NCI-H226 (cell line): ENCODE measurements at regions not wholly inside any gene's neighbourhood (a gene's known extent, or its start where the extent isn't known, plus 50 kb on each side); places are given as distances from the start of the nearest gene placed in this dataset.
"Not testable (repeated sequence)": the region's sequence is repeated elsewhere in the genome, so short reads cannot be mapped to it uniquely, and the experiment has no call there.

ENCODE experiments used
- DNase-seq: peaks from one replicate; pipeline ENCODE4 v3.0.0-alpha.2; 2015

DNA sequence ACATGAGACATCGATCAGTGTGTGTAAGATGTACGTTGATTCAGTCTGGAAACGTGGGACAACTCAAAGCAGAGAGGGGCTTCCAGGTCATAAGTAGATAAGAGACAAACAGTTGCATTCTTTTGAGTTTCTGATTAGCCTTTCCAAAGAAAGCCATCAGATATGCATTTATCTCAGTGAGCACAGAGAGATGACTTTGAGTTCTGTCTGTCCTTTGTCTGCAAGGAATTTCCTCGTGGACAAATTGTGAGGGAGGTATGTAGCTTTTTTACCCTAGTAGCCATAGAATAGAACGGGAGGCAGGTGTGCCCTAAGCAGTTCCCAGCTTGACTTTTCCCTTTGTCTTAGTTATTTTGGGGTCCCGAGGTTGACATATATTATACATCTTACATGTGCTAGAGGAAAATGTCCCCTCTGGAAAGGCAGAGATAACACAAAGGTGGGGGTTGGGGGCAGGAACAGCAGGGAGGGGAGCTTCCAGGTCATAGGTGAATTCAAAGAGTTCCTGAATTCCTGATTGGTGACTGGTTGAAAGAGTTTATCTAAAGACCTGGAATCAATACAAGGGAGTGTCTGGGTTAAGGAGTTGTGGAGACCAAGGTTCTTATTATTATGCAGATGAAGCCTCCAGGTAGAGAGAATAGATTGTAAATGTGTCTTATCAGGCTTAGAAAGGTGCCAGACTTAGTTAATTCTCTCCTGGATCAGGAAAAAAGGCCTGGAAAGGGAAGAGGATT lies 237.0 kb downstream of the NFATC2 start:
- DNase-seq = no peak

DNA sequence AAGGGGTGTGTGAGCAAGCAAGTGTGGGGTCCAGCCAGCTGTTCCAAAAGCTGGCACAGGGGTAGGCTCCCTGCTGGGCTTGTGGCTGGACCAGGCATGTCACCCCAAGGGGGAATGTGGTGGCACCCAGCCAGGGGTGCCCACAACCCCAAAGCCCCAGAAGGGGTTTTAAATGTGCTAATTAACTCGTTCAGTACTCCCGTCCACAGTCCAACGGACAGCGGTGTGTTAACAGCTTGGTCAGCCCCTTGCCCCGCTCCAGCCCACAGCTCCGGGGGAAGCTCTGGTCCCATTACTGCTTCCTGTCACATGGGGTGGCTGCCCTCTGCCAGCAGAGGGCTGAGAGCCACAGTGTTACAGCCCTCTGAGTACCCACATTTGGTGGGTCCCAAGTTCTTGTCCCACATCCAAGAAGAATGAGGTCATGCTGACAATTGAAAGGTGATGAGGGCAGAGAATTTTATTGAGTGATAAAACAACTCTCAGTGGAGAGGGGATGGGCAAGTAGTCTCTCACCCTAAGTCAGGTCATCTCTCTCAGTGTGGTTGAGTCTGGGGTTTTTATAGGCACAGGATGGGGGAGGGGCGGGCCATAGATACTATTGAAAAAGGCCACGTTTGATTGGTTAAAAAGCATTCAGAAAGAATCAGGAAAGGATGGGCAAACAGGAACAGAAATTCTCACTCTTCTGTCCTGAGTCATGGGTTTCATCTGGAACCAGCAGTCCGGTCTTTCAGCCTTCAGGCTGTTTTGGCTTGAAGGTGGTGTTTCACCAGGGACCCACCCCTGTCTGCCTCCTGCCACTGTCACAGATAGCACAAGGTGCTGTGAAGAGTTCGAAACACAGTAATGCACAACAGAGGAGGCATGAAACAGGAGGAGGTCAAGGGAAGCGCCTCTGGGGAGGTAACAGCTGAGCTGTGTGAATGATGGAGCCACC lies 238.5 kb downstream of the NFATC2 start:
- no peak for DNase-seq

DNA sequence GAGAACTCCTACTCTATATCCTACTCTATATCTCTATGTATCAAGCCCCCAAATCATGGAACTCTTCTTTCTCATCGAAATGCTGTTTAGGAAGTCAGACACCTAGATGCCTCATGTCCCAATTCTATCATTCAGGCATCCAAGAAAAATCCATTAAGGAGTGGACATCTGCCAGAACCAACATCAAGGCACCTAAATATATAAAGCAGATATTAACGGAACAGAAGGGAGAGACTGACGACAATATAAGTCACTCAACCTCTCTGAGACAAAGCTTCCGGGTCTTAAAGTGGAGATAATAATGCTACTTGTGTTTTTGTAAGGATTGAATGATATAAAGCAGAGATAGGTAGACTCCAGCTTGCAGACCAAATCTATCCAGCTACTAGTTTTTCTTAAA lies 241.5 kb downstream of the NFATC2 start:
- DNase-seq = no peak

DNA sequence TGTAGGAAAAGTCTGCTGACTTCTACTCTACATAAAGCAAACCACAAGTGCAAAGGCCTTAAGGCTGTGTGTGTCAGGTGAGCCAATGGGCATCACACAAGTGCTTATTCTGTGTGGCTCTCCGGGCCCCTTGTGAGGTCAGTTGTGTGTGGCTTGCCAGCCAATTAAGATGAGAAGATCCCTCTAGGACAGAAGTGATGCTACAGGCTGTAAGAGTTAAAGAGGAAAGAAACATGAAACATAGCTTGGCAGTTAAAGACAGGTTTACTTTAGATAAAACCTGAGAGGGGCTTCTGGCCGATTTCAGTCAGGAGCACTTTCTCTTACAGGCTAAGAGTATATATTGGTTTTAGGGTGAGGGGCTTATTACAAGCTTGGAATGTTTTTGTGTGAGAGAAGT lies 242.4 kb downstream of the NFATC2 start:
- no peak for DNase-seq

DNA sequence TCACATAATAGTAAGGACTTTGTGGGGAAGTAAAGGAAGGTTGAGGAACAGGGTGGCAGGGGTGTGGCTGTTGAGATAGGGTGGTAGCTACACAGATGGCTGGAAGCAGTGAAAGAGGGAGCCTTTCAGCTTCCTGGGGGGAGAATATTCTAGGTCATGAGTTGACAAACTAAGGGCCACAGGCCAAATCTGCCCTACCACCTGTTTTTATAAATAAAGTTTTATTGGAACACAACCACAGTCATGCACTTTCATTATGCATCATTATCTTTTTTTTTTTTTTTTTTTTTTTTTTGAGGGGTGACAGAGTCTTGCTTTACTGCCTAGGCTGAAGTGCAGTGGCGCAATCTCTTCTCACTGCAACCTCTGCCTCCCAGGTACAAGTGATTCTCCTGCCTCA lies 243.1 kb downstream of the NFATC2 start:
- DNase-seq = no peak

DNA sequence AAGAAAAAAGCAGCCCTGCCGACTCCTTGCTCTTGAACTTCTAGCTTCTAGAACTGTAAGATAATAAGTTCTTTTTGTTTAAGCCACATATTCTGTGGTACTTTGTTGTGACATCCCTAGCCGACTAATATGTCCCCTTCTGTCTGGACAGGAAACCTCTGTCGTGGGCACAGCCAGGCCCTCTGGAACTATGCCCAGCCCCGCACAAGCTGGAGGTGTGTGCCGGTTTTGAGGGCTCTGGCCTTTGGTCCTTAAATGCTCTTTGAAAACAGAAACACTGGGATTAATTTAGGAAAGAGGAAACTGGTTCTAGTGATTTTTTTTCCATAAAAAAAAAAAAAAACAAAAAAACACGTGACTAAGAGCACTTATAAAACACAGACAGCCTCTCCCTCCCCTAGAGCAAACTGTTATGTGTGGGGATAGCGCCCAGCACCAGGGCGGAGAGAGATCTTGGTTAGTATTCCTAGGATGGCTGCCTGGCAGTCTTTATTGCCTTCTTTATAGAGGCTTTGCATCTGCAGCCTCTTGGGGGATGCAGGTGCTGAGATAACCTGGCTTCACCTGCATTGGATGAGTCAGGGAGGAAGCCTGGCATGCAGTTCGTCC lies 244.3 kb downstream of the NFATC2 start:
- DNase-seq = no peak

DNA sequence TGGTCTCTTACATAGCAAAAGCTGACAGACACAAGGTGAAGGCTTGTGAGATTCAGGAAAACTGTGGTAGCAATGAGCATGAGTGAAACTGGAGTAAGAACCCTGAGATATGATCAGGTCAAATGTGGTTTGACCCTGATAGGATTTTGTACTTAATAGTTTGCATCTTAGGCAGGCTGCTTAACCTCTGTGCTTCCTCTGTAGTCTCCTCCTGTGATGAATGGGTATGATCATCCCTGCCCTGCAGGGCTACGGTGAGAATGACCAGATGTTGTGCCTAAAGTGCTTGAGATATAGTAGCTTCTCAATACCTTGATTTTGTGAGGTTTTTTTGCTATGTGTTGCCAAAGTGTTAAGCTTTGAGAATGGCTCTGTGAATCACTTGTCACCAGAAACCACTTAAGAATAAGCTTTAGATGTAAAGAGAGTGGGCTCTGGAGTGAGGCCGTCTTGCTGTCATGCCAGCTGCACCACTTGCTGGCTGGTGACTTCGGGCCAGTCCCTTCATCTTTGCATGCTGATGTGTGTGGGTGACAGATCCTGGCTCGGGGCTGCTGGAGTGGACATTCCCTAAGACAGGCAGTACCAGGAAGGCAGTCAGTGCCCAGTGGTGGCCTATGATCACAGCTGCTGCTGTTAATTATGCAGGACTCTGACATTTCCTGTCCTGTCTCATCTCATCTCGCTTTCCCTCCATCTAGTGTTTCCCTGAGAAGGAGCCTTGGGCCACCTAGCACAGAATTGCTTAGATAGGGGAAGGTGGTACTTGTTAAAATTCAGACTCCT lies 254.7 kb downstream of the NFATC2 start:
- no peak for DNase-seq

DNA sequence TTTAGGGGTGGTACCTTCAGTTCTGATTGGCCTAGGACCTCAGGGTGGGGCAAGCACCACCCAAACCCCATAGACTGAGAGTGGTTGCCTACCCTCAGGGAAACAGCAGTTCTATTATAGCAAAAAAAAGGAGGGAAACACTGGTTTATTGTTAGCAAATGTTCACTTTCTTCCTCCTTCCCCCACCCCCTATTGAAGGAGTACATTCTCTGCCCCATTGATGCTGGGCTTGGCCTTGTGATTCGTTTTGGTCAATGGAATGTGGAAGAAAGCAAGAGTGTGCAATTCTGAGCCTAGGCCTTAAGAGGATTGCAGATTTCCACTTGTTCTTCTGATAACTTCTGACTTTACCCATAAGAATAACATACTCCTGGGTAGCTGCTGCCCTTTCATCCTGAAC lies 255.8 kb downstream of the NFATC2 start:
- no peak for DNase-seq

DNA sequence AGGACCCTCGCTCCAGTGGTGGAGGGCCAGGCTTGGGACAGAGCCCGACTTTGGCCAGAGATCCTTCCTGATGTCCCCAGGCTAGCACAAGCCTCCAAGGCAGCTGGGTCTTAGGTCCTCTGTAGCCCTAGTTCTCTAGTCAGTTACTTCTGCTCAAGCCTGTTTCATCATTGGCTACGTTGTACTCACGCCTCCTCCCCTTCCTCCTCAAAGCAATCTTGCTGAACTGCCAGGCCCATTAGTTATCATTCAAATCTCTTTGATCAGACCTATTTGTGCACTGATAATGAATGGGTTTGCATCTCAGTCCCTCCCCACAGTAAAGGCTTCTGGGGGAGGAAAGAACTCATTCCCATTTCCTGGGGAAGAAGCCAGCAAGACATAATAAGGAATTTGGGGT lies 256.8 kb downstream of the NFATC2 start:
- no peak for DNase-seq

DNA sequence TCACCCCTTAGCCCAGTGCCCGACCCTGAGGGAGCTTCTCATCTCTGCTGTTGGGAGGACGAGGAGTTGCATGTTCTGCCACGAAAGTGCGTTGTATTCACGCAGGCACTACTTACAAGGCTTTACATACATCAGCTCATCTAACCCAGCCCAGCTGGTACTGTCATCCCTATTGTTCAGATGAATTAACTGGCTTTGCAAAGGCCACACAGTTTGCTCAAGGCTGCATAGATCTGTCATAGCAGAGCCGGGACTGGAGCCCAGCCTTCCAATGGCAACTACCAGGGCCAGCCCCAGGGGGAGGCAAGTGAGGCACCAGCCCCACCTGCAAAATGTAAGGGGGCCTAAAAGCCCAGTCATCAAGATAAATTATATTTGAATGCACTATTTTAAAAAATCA lies 257.6 kb downstream of the NFATC2 start:
- no peak for DNase-seq

DNA sequence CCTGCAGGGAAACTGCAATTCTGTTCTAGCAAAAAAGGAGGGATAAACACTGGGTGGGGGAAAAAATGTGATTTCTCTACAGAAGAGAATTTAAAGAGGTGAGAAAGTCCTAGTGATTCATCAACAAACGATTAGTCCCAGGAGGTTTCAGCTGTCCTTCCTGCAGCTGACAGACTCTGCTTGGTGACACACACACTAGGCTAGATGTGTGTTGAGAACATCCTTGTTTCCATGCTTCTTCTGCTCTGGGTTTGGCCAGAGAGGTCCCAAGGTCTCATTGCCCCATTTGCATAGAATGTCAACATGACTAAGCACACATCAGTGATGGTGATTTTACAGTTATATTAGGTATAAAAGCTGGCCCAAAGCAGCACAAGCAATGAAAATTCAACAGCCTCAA lies 258.3 kb downstream of the NFATC2 start:
- no peak for DNase-seq

DNA sequence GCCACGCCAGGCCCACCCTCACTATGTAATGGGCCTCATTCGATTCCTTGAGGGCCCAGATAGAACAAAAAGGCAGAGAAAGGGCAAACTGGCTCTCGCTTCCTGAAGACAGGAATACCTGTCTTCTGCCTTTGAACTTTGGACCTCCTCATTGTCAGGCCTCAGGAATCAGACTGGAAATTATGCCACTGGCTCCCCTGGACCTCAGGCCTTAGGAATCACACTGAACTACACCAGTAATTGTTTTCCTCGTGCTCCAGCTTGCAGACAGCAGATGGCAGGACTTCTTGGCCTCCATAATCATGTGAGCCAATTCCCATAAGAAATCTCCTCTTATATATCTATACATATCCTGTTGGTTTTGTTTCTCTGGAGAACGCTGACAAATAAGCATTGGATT lies 258.6 kb upstream of the KCNG1 start:
- DNase-seq = no peak

DNA sequence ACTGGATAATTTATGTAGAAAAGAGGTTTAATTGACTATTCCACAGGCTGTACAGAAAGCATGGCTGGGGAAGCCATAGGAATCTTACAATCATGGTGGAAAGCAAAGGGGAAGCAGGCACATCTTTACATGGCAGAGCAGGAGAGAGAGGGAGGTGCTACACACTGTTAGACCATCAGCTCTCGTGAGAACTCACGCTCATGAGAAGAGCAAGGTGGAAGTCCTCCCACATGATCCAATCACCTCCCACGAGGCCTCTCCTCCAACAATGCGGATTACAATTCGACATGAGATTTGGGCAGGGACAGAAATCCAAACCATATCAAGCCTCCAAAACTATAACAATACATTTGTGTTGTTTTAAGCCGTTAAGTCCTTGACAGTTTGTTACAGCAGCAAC lies 257.1 kb upstream of the KCNG1 start:
- DNase-seq = no peak

DNA sequence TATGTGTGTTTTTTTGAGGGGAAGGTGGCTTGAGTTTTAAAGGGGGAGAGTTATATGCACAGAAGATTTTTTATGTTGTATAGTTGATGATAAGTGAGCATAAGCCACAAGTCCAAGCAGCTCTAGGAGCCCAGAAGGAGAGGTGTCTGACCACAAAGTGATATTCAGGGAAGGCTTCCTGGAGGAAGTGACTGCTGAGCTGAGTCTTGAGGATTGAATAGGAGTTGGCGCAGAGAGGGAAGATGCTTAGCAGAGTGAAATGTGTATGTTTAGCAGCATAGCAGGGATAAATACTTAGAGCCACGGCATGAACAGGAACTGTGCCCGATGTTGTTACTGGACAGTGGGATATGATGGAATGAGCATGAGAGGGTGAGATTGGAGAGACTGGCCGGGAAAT lies 255.1 kb upstream of the KCNG1 start:
- no peak for DNase-seq

DNA sequence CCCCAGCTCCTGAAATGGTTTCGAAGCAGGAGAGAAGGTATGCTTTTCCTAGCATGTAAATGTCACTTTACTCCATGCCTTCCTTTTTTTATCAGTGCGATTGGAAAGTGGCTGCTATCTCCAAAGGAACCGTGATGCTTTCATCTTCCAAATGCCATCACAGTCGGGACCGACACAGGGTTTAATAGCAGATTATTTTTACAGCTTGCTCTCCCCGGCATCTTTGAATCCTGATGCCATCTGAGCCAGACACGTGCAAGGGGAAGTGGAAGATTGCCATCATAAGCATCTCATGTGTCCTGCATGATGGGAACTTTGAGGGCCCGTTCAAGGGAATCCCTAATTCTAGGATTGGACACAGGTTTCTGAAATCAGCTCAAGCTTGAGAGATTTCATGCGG lies 253.4 kb upstream of the KCNG1 start:
- DNase-seq = no peak

DNA sequence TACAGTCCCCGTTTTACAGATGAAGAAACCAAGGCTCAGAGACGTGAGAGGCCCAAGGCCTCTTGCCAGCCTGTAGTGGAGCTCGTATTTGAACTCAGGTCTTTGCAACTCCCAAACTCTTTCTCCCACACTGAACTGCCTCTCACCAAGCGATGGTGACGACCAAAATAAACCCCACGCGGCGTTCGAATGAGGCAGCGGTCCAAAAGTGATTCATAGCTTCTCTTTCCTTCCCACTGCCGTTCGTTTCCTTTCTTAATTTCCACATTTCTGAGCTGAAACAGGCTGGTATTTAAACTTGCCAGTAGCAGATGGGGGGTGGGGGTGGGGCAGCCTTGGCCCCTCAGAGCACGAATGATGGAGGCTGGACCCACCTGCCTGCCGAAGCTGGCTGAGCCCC lies 252.9 kb upstream of the KCNG1 start:
- no peak for DNase-seq

DNA sequence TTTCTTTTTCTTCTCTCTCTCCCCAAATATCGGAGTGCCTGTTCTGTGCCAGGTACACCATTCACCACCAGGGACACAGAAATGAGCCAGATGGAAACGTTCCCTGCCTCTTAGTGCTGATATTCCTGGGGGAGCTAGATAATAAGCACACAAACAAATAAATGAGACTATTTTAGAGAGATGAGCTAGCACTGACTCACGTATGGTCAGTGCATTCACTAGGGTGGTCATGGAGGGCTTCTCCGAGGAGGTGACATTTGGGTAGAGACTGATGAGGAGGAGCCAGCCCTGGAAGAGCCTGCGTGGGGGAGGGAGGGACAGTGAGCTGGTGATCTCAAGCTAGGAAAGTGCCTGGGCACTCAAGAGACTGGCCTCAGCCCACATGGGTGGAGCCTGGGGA lies 252.3 kb upstream of the KCNG1 start:
- no peak for DNase-seq

DNA sequence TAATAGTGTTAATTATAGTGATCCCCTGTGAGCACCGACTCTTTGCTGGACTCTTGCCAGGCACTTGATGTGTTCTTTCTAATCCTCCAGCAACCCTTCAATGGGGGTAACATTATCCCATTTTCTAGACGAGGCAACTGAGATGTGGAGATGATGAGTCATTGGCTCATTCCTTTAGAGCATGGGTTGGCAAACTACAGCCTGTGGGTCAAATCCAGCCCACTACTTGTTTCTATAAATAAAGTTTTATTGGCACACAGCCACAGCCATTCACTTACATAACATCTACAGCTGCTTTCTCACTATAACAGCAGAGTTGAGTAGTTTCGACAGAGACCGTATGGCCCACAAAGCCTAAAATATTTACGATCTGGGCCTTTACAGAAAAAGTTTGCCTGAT lies 249.5 kb upstream of the KCNG1 start:
- DNase-seq = no peak

DNA sequence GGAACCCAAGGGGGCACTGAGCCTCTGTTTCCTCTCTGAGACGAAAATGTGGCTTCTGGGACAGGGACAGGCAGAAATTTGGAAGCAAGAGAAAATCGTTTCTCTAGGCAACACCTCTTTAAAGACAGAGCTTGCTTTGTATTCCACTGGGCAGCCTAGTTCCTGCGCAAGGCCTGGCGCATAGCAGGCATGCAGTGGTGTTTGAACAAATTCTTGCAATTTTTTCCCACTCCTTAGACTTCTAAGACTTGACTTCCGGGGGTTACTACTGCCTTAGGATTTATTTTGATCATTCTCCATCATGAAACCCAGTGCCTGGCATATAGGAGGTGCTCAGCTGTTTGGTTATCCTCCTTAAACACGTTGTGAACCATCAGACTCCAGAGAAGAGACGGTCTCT lies 249.0 kb upstream of the KCNG1 start:
- DNase-seq = no peak

DNA sequence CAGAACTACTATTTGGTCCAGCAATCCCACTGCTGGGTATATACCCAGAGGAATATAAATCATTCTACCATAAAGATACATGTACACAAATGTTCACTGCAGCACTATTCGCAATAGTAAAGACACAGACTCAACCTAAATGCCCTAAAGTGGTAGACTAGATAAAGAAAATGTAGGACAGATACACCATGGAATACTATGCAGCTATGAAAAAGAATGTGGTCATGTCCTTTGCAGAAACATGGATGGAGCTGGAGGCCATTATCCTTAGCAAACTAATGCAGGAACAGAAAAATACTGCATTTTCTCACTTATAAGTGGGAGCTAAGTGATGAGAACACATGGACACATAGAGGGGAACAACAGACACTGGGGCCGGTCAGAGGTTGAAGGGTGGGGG lies 248.4 kb upstream of the KCNG1 start:
- not testable (repeated sequence) for DNase-seq

DNA sequence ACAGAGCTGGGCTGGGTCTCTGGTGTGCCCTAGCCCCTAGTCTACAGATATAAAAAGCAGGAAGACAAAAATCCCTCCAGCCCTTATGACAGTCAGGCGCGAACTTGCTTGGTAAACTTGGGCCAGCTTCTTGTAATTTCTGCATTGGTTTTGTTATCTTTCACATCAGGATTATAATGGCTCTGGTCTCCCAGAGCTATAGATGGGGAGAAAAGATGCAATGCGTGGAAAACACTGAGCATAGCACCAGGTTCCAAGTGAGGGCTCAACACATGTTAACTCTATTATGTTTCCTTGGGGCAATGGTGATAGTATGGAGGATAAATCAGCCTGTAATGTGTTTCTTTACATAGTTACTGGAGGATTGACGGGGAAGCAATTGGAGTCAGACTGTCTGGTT lies 246.8 kb upstream of the KCNG1 start:
- no peak for DNase-seq

DNA sequence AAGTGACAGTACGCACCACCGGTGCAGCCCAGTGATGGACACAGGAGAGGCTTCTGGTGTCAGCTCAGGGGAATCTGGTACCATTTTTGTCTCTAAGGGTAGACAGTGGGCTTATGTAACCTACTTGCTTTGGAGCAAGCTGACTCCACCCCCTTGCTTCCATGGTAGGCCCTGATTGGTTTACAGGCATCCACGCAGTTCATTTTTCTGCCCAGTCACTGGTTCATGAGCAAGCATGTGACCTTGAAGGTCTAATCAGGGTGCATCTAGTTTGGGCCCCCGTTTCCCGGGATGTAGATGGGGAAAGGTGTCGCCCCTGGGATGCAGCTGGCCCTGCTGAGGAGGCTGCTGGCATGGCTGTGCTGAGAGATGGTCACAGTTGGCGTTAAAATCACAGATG lies 244.8 kb upstream of the KCNG1 start:
- no peak for DNase-seq

DNA sequence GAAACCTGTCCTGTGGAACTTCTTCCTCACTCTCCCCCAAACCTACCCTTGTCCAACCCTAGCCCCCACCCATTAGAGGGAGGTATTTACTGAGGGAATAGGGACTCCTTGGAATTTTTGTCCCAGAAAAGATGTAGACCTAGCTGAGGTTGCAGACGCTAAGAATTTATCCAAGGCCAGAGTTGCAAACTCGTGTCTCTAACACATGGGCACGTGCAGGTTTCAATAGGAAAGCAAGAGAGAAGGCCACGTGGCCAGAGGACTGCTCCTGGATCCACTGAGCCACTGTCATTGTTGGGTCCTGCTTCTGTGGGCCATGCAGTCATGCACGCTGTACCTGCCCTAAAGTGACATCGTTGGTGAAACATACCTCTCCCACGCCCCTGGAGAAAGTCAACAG lies 243.4 kb upstream of the KCNG1 start:
- no peak for DNase-seq
